GM12873 (cell line): ENCODE measurements at regions not wholly inside any gene's neighbourhood (a gene's known extent, or its start where the extent isn't known, plus 50 kb on each side); places are given as distances from the start of the nearest gene placed in this dataset.

Experiments used
- TF ChIP-seq, protein P1 (sequence below): IDR thresholded peaks from 2 replicates; pipeline ENCODE4 v1.5.1; 2012; ENCODE audit warnings: low read depth, mild to moderate bottlenecking, moderate library complexity, low read length, control low read depth; ENCODE audit not compliant: insufficient read depth; ENCODE audit errors: missing control alignments

GRCh38 chr4:181597766-181598165 lies 645.4 kb upstream of the TENM3 start:
- TF ChIP-seq, protein P1, sequence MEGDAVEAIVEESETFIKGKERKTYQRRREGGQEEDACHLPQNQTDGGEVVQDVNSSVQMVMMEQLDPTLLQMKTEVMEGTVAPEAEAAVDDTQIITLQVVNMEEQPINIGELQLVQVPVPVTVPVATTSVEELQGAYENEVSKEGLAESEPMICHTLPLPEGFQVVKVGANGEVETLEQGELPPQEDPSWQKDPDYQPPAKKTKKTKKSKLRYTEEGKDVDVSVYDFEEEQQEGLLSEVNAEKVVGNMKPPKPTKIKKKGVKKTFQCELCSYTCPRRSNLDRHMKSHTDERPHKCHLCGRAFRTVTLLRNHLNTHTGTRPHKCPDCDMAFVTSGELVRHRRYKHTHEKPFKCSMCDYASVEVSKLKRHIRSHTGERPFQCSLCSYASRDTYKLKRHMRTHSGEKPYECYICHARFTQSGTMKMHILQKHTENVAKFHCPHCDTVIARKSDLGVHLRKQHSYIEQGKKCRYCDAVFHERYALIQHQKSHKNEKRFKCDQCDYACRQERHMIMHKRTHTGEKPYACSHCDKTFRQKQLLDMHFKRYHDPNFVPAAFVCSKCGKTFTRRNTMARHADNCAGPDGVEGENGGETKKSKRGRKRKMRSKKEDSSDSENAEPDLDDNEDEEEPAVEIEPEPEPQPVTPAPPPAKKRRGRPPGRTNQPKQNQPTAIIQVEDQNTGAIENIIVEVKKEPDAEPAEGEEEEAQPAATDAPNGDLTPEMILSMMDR = no peak

DNA sequence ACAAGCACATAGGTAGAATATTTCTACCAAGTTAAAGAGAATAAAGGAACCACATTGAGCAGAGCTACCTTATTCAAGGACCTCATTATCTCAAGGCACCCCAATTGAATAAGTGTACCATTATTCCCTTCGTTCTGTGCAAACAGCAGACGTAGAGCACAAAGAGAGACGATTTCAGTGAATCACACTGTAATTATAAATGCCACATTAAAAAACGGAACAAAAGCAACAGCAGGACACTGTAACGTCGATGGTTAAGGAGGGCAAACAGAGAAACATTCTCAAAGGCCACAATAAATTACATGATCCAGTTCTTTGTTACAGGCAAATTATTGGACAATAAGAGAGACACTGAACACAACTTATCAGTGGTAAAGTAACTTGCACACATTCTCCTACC lies 644.1 kb upstream of the TENM3 start:
- TF ChIP-seq, protein P1 = no peak

DNA sequence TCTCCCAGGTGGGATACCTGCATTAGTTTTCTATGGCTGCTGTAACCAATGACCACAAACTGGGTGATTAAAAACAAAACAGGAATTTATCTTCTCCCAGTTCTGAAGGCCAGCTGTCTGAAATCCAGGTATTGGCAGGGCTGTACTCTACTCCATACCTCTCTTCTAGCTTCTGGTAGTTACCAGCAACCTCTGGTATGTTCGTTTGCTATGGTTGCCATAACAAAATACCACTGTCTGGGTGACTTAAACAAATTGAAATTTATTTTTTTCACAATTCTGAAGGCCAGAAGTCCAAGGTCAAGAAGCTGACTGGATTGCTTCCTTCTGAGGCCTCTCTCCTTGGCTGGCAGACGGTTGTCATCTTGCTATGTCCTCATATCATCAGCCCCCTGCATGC lies 642.1 kb upstream of the TENM3 start:
- TF ChIP-seq, protein P1 = no peak

DNA sequence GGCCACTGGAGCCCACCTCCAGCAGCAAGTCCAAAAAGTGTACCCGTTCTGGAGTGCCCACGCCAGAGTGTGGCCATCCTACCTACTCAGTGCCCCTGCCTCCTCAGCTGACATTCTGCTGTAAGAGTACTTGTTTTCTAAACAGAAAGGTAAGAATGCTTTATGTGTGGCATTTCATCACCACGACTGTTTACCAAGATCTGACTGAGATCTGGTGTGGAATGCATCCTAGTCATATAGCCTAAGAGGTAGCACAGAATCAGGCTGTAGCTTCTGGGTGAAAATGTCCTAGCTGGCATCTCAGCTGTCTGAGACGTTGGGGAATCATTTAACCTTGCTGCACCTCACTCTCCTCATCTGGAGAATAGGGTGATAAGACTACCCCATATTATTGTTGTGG lies 638.7 kb upstream of the TENM3 start:
- TF ChIP-seq, protein P1 = no peak

GRCh38 chr4:181606300-181606699 lies 636.9 kb upstream of the TENM3 start:
- TF ChIP-seq, protein P1 = no peak

- TF ChIP-seq, protein P1 = no peak
Measured at GRCh38 chr4:181608181-181608580, 635.0 kb upstream of the TENM3 start.

- TF ChIP-seq, protein P1 = no peak
Measured at GRCh38 chr4:181611033-181611711, 632.0 kb upstream of the TENM3 start.
